ENCODE measurements at regions not wholly inside any gene's neighbourhood (a gene's known extent, or its start where the extent isn't known, plus 50 kb on each side); places are given as distances from the start of the nearest gene placed in this dataset.

- TF ChIP-seq CTCF (IDR thresholded peaks at IDR 0.05 in 2 of 3, conservative IDR thresholded peaks at IDR 0.05 in 1 of 3; ENCODE audit: borderline replicate concordance in 1 of 3, insufficient read depth in 1 of 3, low read depth in 2 of 3, low read length in 2 of 3), result no peak
- no peak for TF ChIP-seq SIN3A (IDR thresholded peaks at IDR 0.05; ENCODE audit: low read depth)
- TF ChIP-seq POLR2A (IDR thresholded peaks at IDR 0.05; ENCODE audit: borderline replicate concordance, extremely low read depth, insufficient read depth, insufficient read length), result no peak
- TF ChIP-seq YY1 (IDR thresholded peaks at IDR 0.05; ENCODE audit: extremely low read depth, insufficient replicate concordance, low read depth, low read length), result no peak
- no peak for TF ChIP-seq FOSL1 (IDR thresholded peaks at IDR 0.05; ENCODE audit: low read depth)
- TF ChIP-seq TCF7L2 (IDR thresholded peaks at IDR 0.05; ENCODE audit: borderline replicate concordance, extremely low read depth, insufficient read depth, insufficient read length), result no peak
Measured at GRCh38 chr7:9598411-9598810, 1165.0 kb downstream of the NXPH1 start.
